IPS DF 4.7 (cell line): ENCODE measurements at regions not wholly inside any gene's neighbourhood (a gene's known extent, or its start where the extent isn't known, plus 50 kb on each side); places are given as distances from the start of the nearest gene placed in this dataset.

Experiments used
- DNase-seq: peaks from one replicate; pipeline ENCODE4 v3.0.0-alpha.2; 2013; ENCODE audit warnings: low spot score; ENCODE audit errors: extremely low read depth

GRCh38 chr6:137731960-137732616 lies 135.0 kb upstream of the TNFAIP3 start:
- no peak for DNase-seq

- DNase-seq: no peak
Observed at GRCh38 chr6:137733372-137733771, 133.7 kb upstream of the TNFAIP3 start.

GRCh38 chr6:137734005-137734874 lies 132.8 kb upstream of the TNFAIP3 start:
- DNase-seq: no peak

- DNase-seq: no peak
Observed at GRCh38 chr6:137734875-137735182, 132.2 kb upstream of the TNFAIP3 start.

- DNase-seq: no peak
Observed at GRCh38 chr6:137736048-137736818, 130.8 kb upstream of the TNFAIP3 start.

- no peak for DNase-seq
Observed at GRCh38 chr6:137736911-137737310, 130.1 kb upstream of the TNFAIP3 start.

- DNase-seq: no peak
Observed at GRCh38 chr6:137737836-137738596, 129.0 kb upstream of the TNFAIP3 start.

- no peak for DNase-seq
Observed at GRCh38 chr6:137738931-137739504, 128.0 kb upstream of the TNFAIP3 start.

GRCh38 chr6:137739544-137739943 lies 127.5 kb upstream of the TNFAIP3 start:
- DNase-seq: no peak

- no peak for DNase-seq
Observed at GRCh38 chr6:137740091-137740755, 126.8 kb upstream of the TNFAIP3 start.

GRCh38 chr6:137740967-137741761 lies 125.9 kb upstream of the TNFAIP3 start:
- no peak for DNase-seq

GRCh38 chr6:137743493-137743892 lies 123.6 kb upstream of the TNFAIP3 start:
- no peak for DNase-seq

- no peak for DNase-seq
Observed at GRCh38 chr6:137744877-137745276, 122.2 kb upstream of the TNFAIP3 start.

GRCh38 chr6:137745321-137745720 lies 121.7 kb upstream of the TNFAIP3 start:
- DNase-seq: no peak

- DNase-seq: no peak
Observed at GRCh38 chr6:137746264-137746663, 120.8 kb upstream of the TNFAIP3 start.

- no peak for DNase-seq
Observed at GRCh38 chr6:137749696-137750211, 117.3 kb upstream of the TNFAIP3 start.

GRCh38 chr6:137750297-137750696 lies 116.8 kb upstream of the TNFAIP3 start:
- DNase-seq: no peak

GRCh38 chr6:137751768-137752560 lies 115.1 kb upstream of the TNFAIP3 start:
- DNase-seq: no peak

GRCh38 chr6:137754366-137754765 lies 112.7 kb upstream of the TNFAIP3 start:
- DNase-seq: no peak
